Activated CD4-positive, CD25-positive, alpha-beta regulatory T cell treated with anti-CD3 and anti-CD28 coated beads, Interleukin-2, amount 50 U/mL, for 24 hours (primary cell): ENCODE measurements at regions not wholly inside any gene's neighbourhood (a gene's known extent, or its start where the extent isn't known, plus 50 kb on each side); places are given as distances from the start of the nearest gene placed in this dataset.
"Not testable (repeated sequence)": the region's sequence is repeated elsewhere in the genome, so short reads cannot be mapped to it uniquely, and the experiment has no call there.

ENCODE experiments used
- ATAC-seq, 2 donors: fragments of 150-1000 bp; cut with Tn5 transposase; one replicate each; pipeline ENCODE4 v1.10.0; 2021; ENCODE audit warnings: mild to moderate bottlenecking in 1 of 2, moderate library complexity in 1 of 2

GRCh38 chr16:86243571-86244154 lies 266.7 kb upstream of the FOXF1 start:
- ATAC-seq, result no peak

- no peak for ATAC-seq
These were observed 266.2 kb upstream of the FOXF1 start for GRCh38 chr16:86244158-86244557.

GRCh38 chr16:86244936-86245335 lies 265.4 kb upstream of the FOXF1 start:
- no peak for ATAC-seq

- ATAC-seq, result no peak
These were observed 265.0 kb upstream of the FOXF1 start for GRCh38 chr16:86245351-86245750.

- no peak for ATAC-seq
These were observed 264.4 kb upstream of the FOXF1 start for GRCh38 chr16:86245895-86246294.

- ATAC-seq, result no peak
These were observed 261.9 kb upstream of the FOXF1 start for GRCh38 chr16:86248310-86248905.

GRCh38 chr16:86249631-86250030 lies 260.7 kb upstream of the FOXF1 start:
- no peak for ATAC-seq

GRCh38 chr16:86251682-86252081 lies 258.6 kb upstream of the FOXF1 start:
- ATAC-seq, result no peak

- no peak for ATAC-seq
These were observed 257.7 kb upstream of the FOXF1 start for GRCh38 chr16:86252596-86252995.

- no peak for ATAC-seq
These were observed 254.4 kb upstream of the FOXF1 start for GRCh38 chr16:86255966-86256365.

- ATAC-seq, result no peak
These were observed 253.3 kb upstream of the FOXF1 start for GRCh38 chr16:86256995-86257394.

GRCh38 chr16:86257546-86257945 lies 252.8 kb upstream of the FOXF1 start:
- ATAC-seq, result no peak

GRCh38 chr16:86258713-86259112 lies 251.6 kb upstream of the FOXF1 start:
- no peak for ATAC-seq

- ATAC-seq, result no peak
These were observed 250.8 kb upstream of the FOXF1 start for GRCh38 chr16:86259499-86259898.

GRCh38 chr16:86261379-86261778 lies 248.9 kb upstream of the FOXF1 start:
- ATAC-seq, result no peak

GRCh38 chr16:86267657-86268056 lies 242.7 kb upstream of the FOXF1 start:
- ATAC-seq, result not testable (repeated sequence)

GRCh38 chr16:86270696-86271095 lies 239.6 kb upstream of the FOXF1 start:
- no peak for ATAC-seq

- ATAC-seq, result no peak
These were observed 237.6 kb upstream of the FOXF1 start for GRCh38 chr16:86272744-86273143.

- ATAC-seq, result no peak
These were observed 233.1 kb upstream of the FOXF1 start for GRCh38 chr16:86277221-86277620.

- ATAC-seq, result not testable (repeated sequence)
These were observed 232.5 kb upstream of the FOXF1 start for GRCh38 chr16:86277859-86278258.

GRCh38 chr16:86281421-86281820 lies 228.9 kb upstream of the FOXF1 start:
- no peak for ATAC-seq

GRCh38 chr16:86283944-86284343 lies 226.4 kb upstream of the FOXF1 start:
- ATAC-seq, result no peak

GRCh38 chr16:86285421-86285820 lies 224.9 kb upstream of the FOXF1 start:
- no peak for ATAC-seq

- ATAC-seq, result no peak
These were observed 224.1 kb upstream of the FOXF1 start for GRCh38 chr16:86285938-86286921.
